ENCODE measurements at regions not wholly inside any gene's neighbourhood (a gene's known extent, or its start where the extent isn't known, plus 50 kb on each side); places are given as distances from the start of the nearest gene placed in this dataset.
"Not testable (repeated sequence)": the region's sequence is repeated elsewhere in the genome, so short reads cannot be mapped to it uniquely, and the experiment has no call there.

- TF ChIP-seq CTCF (IDR thresholded peaks at IDR 0.05; ENCODE audit: insufficient read depth, low read depth, low read length, missing control alignments): no peak
- DNase-seq (ENCODE audit: low read depth): no peak
- no peak overlapping the region for H3K4me3 ChIP-seq (ENCODE audit: low read length)
These were observed 121.3 kb upstream of the PAPPA2 start for GRCh38 chr1:176341656-176342055.

GRCh38 chr1:176338877-176339276, 124.1 kb upstream of the PAPPA2 start:
- no peak overlapping the region for H3K4me3 ChIP-seq (ENCODE audit: low read length)
- TF ChIP-seq CTCF (IDR thresholded peaks at IDR 0.05; ENCODE audit: insufficient read depth, low read depth, low read length, missing control alignments): no peak
- DNase-seq (ENCODE audit: low read depth): no peak

- H3K4me3 ChIP-seq (ENCODE audit: low read length): no peak overlapping the region
- TF ChIP-seq CTCF (IDR thresholded peaks at IDR 0.05; ENCODE audit: insufficient read depth, low read depth, low read length, missing control alignments): no peak
- no peak for DNase-seq (ENCODE audit: low read depth)
These were observed 123.7 kb upstream of the COP1 start for GRCh38 chr1:176330782-176331181.

GRCh38 chr1:176325664-176326063, 118.6 kb upstream of the COP1 start:
- H3K4me3 ChIP-seq (ENCODE audit: low read length): no peak overlapping the region
- no peak for TF ChIP-seq CTCF (IDR thresholded peaks at IDR 0.05; ENCODE audit: insufficient read depth, low read depth, low read length, missing control alignments)
- DNase-seq (ENCODE audit: low read depth): no peak

- TF ChIP-seq CTCF (IDR thresholded peaks at IDR 0.05; ENCODE audit: insufficient read depth, low read depth, low read length, missing control alignments): no peak
- DNase-seq (ENCODE audit: low read depth): no peak
- H3K4me3 ChIP-seq (ENCODE audit: low read length): no peak overlapping the region
These were observed 116.4 kb upstream of the COP1 start for GRCh38 chr1:176323472-176323871.

GRCh38 chr1:176315519-176316220, 108.6 kb upstream of the COP1 start:
- no peak for TF ChIP-seq CTCF (IDR thresholded peaks at IDR 0.05; ENCODE audit: insufficient read depth, low read depth, low read length, missing control alignments)
- no peak for DNase-seq (ENCODE audit: low read depth)
- H3K4me3 ChIP-seq (ENCODE audit: low read length): no peak overlapping the region

- DNase-seq (ENCODE audit: low read depth); H3K4me3 ChIP-seq (ENCODE audit: low read length): not testable (repeated sequence)
These were observed 89.5 kb upstream of the COP1 start for GRCh38 chr1:176296602-176297001.

Data from epithelial cell of esophagus (primary cell).